ENCODE measurements at regions not wholly inside any gene's neighbourhood (a gene's known extent, or its start where the extent isn't known, plus 50 kb on each side); places are given as distances from the start of the nearest gene placed in this dataset.

DNA sequence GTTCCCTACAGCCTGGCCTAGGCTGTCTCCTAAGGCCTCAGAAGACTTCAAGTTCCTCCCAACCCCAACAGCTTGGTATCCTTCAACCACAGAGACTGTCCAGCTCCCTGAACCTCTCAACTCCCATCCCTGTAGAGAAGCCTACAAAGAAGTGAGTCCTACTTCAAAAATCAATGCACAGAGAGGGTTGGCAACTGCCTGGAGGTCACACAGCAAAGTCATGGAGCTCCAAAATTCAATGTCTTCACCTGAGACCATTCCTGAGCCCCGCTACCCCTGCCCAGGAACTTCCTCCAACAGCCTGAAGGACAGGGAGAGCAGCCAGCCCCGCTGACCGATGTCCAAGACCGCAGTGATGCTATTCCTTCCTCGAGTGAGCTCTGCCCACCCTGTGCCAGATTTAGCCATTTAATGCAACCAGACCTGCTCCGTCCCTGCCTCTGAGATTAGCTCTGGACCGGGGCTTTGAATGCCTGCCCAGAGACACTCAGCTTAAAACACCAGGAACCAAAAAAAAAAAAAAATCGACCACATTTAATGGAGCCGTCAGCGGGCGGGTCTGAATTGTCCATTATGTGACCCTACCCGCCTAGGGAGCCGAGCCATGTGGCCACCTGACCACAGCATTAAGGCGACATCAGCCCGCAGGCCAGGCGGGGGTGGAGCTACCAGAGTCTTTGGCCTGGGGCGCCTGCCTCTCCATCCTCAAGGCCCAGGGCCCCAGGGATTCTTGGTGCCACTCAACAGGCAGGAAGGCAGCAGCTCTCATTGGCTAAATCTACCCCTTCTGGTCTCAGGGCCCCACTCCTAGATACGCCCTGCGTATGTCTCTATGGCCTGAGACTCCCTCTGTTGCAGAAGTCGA lies 148.6 kb downstream of the SYF2 start:
- H3K27ac Mint-ChIP-seq = 0 out of 7 replicates have a peak overlapping the region, but pooled peaks of 1 of the 3 experiments have one; percentile 23
- H2BK12ac ChIP-seq (ENCODE audit: insufficient read length, low read depth, low read length) = no peak overlapping the region
- H3K27ac ChIP-seq (ENCODE audit: insufficient read length, low read depth, low read length) = no peak overlapping the region
- no peaks in the 10 kb centered on the region for H3K79me2 ChIP-seq (ENCODE audit: insufficient read depth, low read length)
- no peaks in the 10 kb centered on the region for H3K27me3 ChIP-seq (ENCODE audit: insufficient read depth, low read length)
- TF ChIP-seq, protein P1, sequence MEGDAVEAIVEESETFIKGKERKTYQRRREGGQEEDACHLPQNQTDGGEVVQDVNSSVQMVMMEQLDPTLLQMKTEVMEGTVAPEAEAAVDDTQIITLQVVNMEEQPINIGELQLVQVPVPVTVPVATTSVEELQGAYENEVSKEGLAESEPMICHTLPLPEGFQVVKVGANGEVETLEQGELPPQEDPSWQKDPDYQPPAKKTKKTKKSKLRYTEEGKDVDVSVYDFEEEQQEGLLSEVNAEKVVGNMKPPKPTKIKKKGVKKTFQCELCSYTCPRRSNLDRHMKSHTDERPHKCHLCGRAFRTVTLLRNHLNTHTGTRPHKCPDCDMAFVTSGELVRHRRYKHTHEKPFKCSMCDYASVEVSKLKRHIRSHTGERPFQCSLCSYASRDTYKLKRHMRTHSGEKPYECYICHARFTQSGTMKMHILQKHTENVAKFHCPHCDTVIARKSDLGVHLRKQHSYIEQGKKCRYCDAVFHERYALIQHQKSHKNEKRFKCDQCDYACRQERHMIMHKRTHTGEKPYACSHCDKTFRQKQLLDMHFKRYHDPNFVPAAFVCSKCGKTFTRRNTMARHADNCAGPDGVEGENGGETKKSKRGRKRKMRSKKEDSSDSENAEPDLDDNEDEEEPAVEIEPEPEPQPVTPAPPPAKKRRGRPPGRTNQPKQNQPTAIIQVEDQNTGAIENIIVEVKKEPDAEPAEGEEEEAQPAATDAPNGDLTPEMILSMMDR (conservative IDR thresholded peaks at IDR 0.05) = no peak
- no peak overlapping the region for H2AFZ ChIP-seq (ENCODE audit: low read length)
- peaks cover 13% of the 10 kb centered on the region for H3K27me3 Mint-ChIP-seq (ENCODE audit: low read depth)
- H3K4me1 ChIP-seq (ENCODE audit: insufficient read depth, low read length) = no peaks in the 10 kb centered on the region
- no peak overlapping the region for H2BK20ac ChIP-seq (ENCODE audit: low read depth, low read length, poor library complexity, severe bottlenecking)
- no peak overlapping the region for H4K5ac ChIP-seq (ENCODE audit: insufficient read length, low read depth, low read length)
- H3K4me3 Mint-ChIP-seq = no peak overlapping the region
- no peak overlapping the region for H2BK5ac ChIP-seq (ENCODE audit: insufficient read length, low read length)
- no peak overlapping the region for H2BK15ac ChIP-seq (ENCODE audit: low read depth, low read length)
- H3K18ac ChIP-seq (ENCODE audit: insufficient read length, low read depth, low read length) = no peak overlapping the region
- H3K36me3 Mint-ChIP-seq (ENCODE audit: insufficient read depth in 1 of 3, low read depth in 3 of 3) = peaks cover 0 to 2% (median 0%) of the 10 kb centered on the region in 3 experiments; a peak in 1 of 7 replicates
- no CpG with 5 or more reads among the region's 20 CpGs for WGBS (ENCODE audit: extremely low coverage, insufficient read length, low lambda C conversion rate)
- no peak overlapping the region for H2BK120ac ChIP-seq (ENCODE audit: low read depth, low read length, poor library complexity, severe bottlenecking)
- H3K79me1 ChIP-seq (ENCODE audit: insufficient read depth, low read depth, low read length, poor library complexity, severe bottlenecking) = no peaks in the 10 kb centered on the region
- H3K23ac ChIP-seq (ENCODE audit: insufficient read length, low read depth, low read length) = no peak overlapping the region
- H2AK5ac ChIP-seq (ENCODE audit: insufficient read length, low read length) = no peak overlapping the region
- H3K9ac ChIP-seq (ENCODE audit: extremely low read depth, insufficient read length, low read length) = no peak overlapping the region
- H3K23me2 ChIP-seq (ENCODE audit: insufficient read length, low read depth, low read length, poor library complexity, severe bottlenecking) = no peaks in the 10 kb centered on the region
- H3K56ac ChIP-seq (ENCODE audit: insufficient read length, low read depth, low read length) = no peak overlapping the region
- H3K14ac ChIP-seq (ENCODE audit: insufficient read depth, low read length) = no peak overlapping the region
- H3K9me3 ChIP-seq (ENCODE audit: control insufficient read depth, low read depth, low read length) = no peaks in the 10 kb centered on the region
- H3T11ph ChIP-seq (ENCODE audit: low read length) = no peak overlapping the region
- H4K91ac ChIP-seq (ENCODE audit: insufficient read length, low read depth, low read length) = no peak overlapping the region
- no peak overlapping the region for H4K8ac ChIP-seq (replicated peaks; ENCODE audit: insufficient read length, low read depth, low read length)
- no peaks in the 10 kb centered on the region for H4K20me1 ChIP-seq (ENCODE audit: control insufficient read depth, insufficient read depth, insufficient read length)
- DNase-seq = no peak
- no peaks in the 10 kb centered on the region; a peak in 1 of 5 replicates for H3K9me3 Mint-ChIP-seq
- peaks cover 0 to 12% of the 10 kb centered on the region in 2 experiments; a peak in 2 of 4 replicates for H3K4me1 Mint-ChIP-seq
- H3K4ac ChIP-seq (ENCODE audit: low read depth, low read length) = no peak overlapping the region
- H3K4me2 ChIP-seq (ENCODE audit: insufficient read depth, insufficient read length, low read length) = no peak overlapping the region

All from H9 (cell line).